SK-N-SH treated with all-trans-retinoic acid at 6 μM for 48 hours (cell line): ENCODE measurements at regions not wholly inside any gene's neighbourhood (a gene's known extent, or its start where the extent isn't known, plus 50 kb on each side); places are given as distances from the start of the nearest gene placed in this dataset.
"Not testable (repeated sequence)": the region's sequence is repeated elsewhere in the genome, so short reads cannot be mapped to it uniquely, and the experiment has no call there.

Experiments used
- ATAC-seq: fragments of 200-7000 bp; cut with Tn5 transposase; 3 replicates; pipeline ENCODE4 v1.9.1; 2020; ENCODE audit warnings: mild to moderate bottlenecking, moderate library complexity
- ARNTL ChIP-seq: fragments of 450-650 bp; formaldehyde crosslinking; IDR thresholded peaks from 2 replicates; pipeline ENCODE4 v1.5.0; 2020; ENCODE audit warnings: low read depth, mild to moderate bottlenecking, moderate library complexity, borderline replicate concordance
- BACH2 ChIP-seq: fragments of 250-450 bp; sonication (Bioruptor Pico); IDR thresholded peaks from 2 replicates; pipeline ENCODE4 v1.9.0; 2021; ENCODE audit warnings: mild to moderate bottlenecking, borderline replicate concordance
- CSDC2 ChIP-seq: fragments of 250-450 bp; sonication (Bioruptor Pico); IDR thresholded peaks from 2 replicates; pipeline ENCODE4 v1.5.0; 2020; ENCODE audit warnings: mild to moderate bottlenecking, moderate library complexity
- ESRRG ChIP-seq: fragments of 250-450 bp; sonication (Bioruptor Pico); IDR thresholded peaks from 2 replicates; pipeline ENCODE4 v1.6.1; 2021; ENCODE audit warnings: mild to moderate bottlenecking
- ISL1 ChIP-seq: fragments of 250-450 bp; sonication (Bioruptor Pico); IDR thresholded peaks from 2 replicates; pipeline ENCODE4 v2.1.2; 2022; ENCODE audit warnings: mild to moderate bottlenecking, moderate library complexity
- OSR1 ChIP-seq: fragments of 250-450 bp; sonication (Bioruptor Pico); IDR thresholded peaks from 2 replicates; pipeline ENCODE4 v1.8.0; 2022; ENCODE audit warnings: moderate library complexity, mild to moderate bottlenecking, inconsistent platforms
- PPARA ChIP-seq: fragments of 250-450 bp; sonication (Bioruptor Pico); IDR thresholded peaks from 2 replicates; pipeline ENCODE4 v1.5.0; 2020; ENCODE audit warnings: mild to moderate bottlenecking, borderline replicate concordance
- RARB ChIP-seq: fragments of 250-450 bp; sonication (Bioruptor Pico); IDR thresholded peaks from 2 replicates; pipeline ENCODE4 v1.8.0; 2021; ENCODE audit warnings: mild to moderate bottlenecking, moderate library complexity
- SNAI2 ChIP-seq: fragments of 250-450 bp; sonication (Bioruptor Pico); IDR thresholded peaks from 2 replicates; pipeline ENCODE4 v1.5.0; 2020; ENCODE audit warnings: mild to moderate bottlenecking, moderate library complexity
- TCF4 ChIP-seq: fragments of 250-450 bp; sonication (Bioruptor Pico); IDR thresholded peaks from 2 replicates; pipeline ENCODE4 v1.8.0; 2021; ENCODE audit warnings: mild to moderate bottlenecking, moderate library complexity, borderline replicate concordance
- TOX ChIP-seq: fragments of 250-450 bp; sonication (Bioruptor Pico); IDR thresholded peaks from 2 replicates; pipeline ENCODE4 v1.8.0; 2021; ENCODE audit warnings: mild to moderate bottlenecking, moderate library complexity, borderline replicate concordance
- ZFP3 ChIP-seq: fragments of 250-450 bp; sonication (Bioruptor Pico); IDR thresholded peaks from 2 replicates; pipeline ENCODE4 v1.5.0; 2020; ENCODE audit warnings: mild to moderate bottlenecking, moderate library complexity
- ZFP30 ChIP-seq: fragments of 450-650 bp; formaldehyde crosslinking; IDR thresholded peaks from 2 replicates; pipeline ENCODE4 v1.5.0; 2022; ENCODE audit warnings: mild to moderate bottlenecking, moderate library complexity
- ZNF565 ChIP-seq: fragments of 450-650 bp; formaldehyde crosslinking; conservative IDR thresholded peaks from 2 replicates; pipeline ENCODE4 v1.5.0; 2020; ENCODE audit warnings: low read depth, mild to moderate bottlenecking, moderate library complexity
- ZNF70 ChIP-seq: fragments of 450-650 bp; formaldehyde crosslinking; IDR thresholded peaks from 2 replicates; pipeline ENCODE4 v1.5.0; 2020; ENCODE audit warnings: mild to moderate bottlenecking, moderate library complexity
- ZNF8 ChIP-seq: fragments of 450-650 bp; formaldehyde crosslinking; IDR thresholded peaks from 2 replicates; pipeline ENCODE4 v1.5.0; 2020; ENCODE audit warnings: mild to moderate bottlenecking, moderate library complexity
- TF ChIP-seq, protein P1 (sequence below): fragments of 250-450 bp; sonication (Bioruptor Pico); IDR thresholded peaks from 2 replicates; pipeline ENCODE4 v1.5.1; 2020; ENCODE audit warnings: low read depth, mild to moderate bottlenecking, moderate library complexity
- TF ChIP-seq, protein P2 (sequence below): fragments of 250-450 bp; sonication (Bioruptor Pico); IDR thresholded peaks from 2 replicates; pipeline ENCODE4 v1.8.0; 2021; ENCODE audit warnings: low read depth, mild to moderate bottlenecking, moderate library complexity, borderline replicate concordance
- TF ChIP-seq, protein P3 (sequence below): fragments of 250-450 bp; sonication (Bioruptor Pico); IDR thresholded peaks from 2 replicates; pipeline ENCODE4 v1.5.0; 2020; ENCODE audit warnings: mild to moderate bottlenecking, moderate library complexity
- TF ChIP-seq, protein P4 (sequence below): fragments of 250-450 bp; sonication (Bioruptor Pico); IDR thresholded peaks from 2 replicates; pipeline ENCODE4 v1.5.1; 2021; ENCODE audit warnings: mild to moderate bottlenecking, moderate library complexity

DNA sequence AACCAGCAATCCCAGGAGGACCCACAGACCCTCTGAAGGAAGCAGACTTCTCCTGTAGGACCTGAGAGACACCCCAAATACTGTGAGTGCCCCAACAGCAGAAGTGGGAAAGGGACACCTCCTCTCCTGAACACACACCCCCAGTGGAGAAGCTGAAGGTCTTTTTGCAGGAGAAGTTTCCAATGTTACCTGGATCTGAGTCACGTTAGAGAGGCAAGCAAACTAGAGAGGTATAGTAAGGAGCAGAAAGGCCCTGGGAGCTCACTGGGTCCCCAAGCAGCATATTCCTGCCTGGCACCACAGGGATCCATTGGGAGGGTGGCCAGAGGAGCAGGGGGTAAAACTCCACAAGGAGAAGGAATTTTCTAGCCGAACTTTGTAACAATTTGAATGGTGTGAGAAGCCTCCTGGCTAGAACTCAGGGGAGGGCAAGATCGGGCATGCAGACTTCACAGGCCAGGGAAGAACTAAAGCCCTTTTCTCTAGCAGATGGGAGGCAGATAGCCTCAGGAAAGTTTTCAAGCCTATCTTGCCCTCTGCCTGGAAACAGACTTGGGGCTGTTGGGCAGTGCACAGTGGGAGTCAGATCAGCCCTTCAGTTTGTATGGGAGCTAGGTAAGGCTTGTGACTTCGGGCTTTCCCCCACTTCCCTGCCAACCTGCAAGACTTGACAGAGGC, 68.2 kb upstream of the SSTR4 start:
- ATAC-seq = no peak
- TF ChIP-seq TCF4 = no peak
- TF ChIP-seq, protein P1, sequence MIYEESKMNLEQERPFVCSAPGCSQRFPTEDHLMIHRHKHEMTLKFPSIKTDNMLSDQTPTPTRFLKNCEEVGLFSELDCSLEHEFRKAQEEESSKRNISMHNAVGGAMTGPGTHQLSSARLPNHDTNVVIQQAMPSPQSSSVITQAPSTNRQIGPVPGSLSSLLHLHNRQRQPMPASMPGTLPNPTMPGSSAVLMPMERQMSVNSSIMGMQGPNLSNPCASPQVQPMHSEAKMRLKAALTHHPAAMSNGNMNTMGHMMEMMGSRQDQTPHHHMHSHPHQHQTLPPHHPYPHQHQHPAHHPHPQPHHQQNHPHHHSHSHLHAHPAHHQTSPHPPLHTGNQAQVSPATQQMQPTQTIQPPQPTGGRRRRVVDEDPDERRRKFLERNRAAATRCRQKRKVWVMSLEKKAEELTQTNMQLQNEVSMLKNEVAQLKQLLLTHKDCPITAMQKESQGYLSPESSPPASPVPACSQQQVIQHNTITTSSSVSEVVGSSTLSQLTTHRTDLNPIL (CRISPR knock-in tag) = no peak
- TF ChIP-seq, protein P2, sequence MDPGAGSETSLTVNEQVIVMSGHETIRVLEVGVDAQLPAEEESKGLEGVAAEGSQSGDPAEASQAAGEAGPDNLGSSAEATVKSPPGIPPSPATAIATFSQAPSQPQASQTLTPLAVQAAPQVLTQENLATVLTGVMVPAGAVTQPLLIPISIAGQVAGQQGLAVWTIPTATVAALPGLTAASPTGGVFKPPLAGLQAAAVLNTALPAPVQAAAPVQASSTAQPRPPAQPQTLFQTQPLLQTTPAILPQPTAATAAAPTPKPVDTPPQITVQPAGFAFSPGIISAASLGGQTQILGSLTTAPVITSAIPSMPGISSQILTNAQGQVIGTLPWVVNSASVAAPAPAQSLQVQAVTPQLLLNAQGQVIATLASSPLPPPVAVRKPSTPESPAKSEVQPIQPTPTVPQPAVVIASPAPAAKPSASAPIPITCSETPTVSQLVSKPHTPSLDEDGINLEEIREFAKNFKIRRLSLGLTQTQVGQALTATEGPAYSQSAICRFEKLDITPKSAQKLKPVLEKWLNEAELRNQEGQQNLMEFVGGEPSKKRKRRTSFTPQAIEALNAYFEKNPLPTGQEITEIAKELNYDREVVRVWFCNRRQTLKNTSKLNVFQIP (CRISPR knock-in tag) = no peak
- TF ChIP-seq ZFP30 (CRISPR knock-in tag) = no peak
- no peak for TF ChIP-seq ZNF565 (CRISPR knock-in tag)
- TF ChIP-seq ZNF8 = no peak
- TF ChIP-seq RARB (CRISPR knock-in tag) = no peak
- TF ChIP-seq ISL1 (CRISPR knock-in tag) = no peak
- TF ChIP-seq, protein P3, sequence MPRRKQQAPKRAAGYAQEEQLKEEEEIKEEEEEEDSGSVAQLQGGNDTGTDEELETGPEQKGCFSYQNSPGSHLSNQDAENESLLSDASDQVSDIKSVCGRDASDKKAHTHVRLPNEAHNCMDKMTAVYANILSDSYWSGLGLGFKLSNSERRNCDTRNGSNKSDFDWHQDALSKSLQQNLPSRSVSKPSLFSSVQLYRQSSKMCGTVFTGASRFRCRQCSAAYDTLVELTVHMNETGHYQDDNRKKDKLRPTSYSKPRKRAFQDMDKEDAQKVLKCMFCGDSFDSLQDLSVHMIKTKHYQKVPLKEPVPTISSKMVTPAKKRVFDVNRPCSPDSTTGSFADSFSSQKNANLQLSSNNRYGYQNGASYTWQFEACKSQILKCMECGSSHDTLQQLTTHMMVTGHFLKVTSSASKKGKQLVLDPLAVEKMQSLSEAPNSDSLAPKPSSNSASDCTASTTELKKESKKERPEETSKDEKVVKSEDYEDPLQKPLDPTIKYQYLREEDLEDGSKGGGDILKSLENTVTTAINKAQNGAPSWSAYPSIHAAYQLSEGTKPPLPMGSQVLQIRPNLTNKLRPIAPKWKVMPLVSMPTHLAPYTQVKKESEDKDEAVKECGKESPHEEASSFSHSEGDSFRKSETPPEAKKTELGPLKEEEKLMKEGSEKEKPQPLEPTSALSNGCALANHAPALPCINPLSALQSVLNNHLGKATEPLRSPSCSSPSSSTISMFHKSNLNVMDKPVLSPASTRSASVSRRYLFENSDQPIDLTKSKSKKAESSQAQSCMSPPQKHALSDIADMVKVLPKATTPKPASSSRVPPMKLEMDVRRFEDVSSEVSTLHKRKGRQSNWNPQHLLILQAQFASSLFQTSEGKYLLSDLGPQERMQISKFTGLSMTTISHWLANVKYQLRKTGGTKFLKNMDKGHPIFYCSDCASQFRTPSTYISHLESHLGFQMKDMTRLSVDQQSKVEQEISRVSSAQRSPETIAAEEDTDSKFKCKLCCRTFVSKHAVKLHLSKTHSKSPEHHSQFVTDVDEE (CRISPR knock-in tag) = no peak
- no peak for TF ChIP-seq ZFP3
- TF ChIP-seq, protein P4, sequence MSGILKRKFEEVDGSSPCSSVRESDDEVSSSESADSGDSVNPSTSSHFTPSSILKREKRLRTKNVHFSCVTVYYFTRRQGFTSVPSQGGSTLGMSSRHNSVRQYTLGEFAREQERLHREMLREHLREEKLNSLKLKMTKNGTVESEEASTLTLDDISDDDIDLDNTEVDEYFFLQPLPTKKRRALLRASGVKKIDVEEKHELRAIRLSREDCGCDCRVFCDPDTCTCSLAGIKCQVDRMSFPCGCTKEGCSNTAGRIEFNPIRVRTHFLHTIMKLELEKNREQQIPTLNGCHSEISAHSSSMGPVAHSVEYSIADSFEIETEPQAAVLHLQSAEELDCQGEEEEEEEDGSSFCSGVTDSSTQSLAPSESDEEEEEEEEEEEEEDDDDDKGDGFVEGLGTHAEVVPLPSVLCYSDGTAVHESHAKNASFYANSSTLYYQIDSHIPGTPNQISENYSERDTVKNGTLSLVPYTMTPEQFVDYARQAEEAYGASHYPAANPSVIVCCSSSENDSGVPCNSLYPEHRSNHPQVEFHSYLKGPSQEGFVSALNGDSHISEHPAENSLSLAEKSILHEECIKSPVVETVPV (CRISPR knock-in tag) = no peak
- no peak for TF ChIP-seq SNAI2 (CRISPR knock-in tag)
- no peak for TF ChIP-seq PPARA (CRISPR knock-in tag)

DNA sequence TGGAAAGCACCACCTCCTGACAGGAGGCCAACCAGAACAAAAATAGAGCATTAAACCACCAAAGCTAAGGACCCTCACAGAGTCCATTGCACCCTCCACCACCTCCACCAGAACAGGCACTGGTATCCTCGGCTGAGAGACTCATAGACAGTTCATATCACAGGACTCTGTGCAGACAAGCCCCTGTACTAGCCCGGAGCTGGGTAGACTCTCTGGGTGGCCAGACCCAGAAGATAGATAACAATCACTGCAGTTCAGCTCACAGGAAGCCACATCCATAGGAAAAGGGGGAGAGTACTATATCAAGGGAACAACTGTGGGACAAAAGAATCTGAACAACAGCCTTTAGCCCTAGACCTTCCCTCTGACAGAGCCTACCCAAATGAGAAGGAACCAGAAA, 67.4 kb upstream of the SSTR4 start:
- not testable (repeated sequence) for ATAC-seq

DNA sequence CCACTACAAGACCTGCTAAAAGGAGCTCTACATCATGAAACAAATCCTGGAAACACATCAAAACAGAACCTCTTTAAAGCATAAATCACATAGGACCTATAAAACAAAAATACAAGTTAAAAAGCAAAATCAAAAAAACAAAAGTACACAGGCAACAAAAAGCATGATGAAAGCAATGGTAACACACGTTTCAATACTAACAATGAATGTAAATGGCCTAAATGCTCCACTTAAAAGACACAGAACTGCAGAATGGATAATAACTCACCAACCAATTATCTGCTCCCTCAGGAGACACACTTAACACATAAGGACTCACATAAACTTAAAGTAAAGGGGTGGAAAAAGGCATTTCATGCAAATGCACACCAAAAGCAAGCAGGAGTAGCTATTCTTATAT, 66.1 kb upstream of the SSTR4 start:
- ATAC-seq = not testable (repeated sequence)

DNA sequence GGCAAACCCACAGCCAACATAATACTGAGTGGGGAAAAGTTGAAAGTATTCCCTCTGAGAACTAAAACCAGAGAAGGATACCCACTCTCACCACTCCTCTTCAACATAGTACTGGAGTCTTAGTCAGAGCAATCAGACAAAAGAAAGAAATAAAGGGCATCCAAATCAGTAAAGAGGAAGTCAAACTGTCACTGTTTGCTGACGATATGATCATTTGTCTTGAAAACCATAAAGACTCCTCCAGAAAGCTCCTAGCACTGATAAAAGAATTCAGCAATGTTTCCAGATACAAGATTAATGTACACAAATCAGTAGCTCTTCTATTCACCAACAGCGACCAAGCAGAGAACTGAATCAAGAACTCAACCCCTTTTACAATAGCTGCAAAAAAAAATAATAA, 64.0 kb upstream of the SSTR4 start:
- not testable (repeated sequence) for ATAC-seq

DNA sequence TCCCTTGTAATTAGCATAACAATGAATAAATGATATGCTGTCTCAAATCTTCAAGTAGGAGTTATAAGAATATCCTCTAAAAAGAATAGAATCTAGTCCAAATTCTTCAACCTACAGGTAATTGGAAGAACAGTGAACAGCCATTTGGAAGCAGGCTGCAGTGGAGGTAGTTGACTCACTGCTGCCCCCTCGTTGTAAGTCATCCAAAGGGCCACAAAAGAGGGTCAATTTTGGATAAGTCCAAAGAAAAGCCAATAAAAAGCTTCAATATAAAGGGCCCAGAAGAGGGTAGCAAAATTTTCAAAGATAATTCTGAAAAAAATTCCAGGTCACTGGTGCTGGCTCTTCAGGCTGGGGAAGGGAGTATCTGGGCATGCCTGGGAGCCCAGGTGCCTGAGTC, 60.8 kb upstream of the SSTR4 start:
- no peak for TF ChIP-seq PPARA (CRISPR knock-in tag)
- no peak for TF ChIP-seq CSDC2
- no peak for TF ChIP-seq ESRRG (CRISPR knock-in tag)
- TF ChIP-seq TCF4 = no peak
- no peak for TF ChIP-seq OSR1
- no peak for TF ChIP-seq TOX (CRISPR knock-in tag)
- TF ChIP-seq ZNF70 (CRISPR knock-in tag) = no peak
- TF ChIP-seq, protein P3 (CRISPR knock-in tag) = no peak
- no peak for TF ChIP-seq BACH2 (CRISPR knock-in tag)
- TF ChIP-seq ARNTL = no peak
- no peak for TF ChIP-seq ZNF565 (CRISPR knock-in tag)
- TF ChIP-seq, protein P1 (CRISPR knock-in tag) = no peak
- no peak for TF ChIP-seq SNAI2 (CRISPR knock-in tag)
- ATAC-seq = no peak
